HG03457 (cell line): ENCODE measurements at regions not wholly inside any gene's neighbourhood (a gene's known extent, or its start where the extent isn't known, plus 50 kb on each side); places are given as distances from the start of the nearest gene placed in this dataset.

Experiments used
- ATAC-seq: cut with Tn5 transposase; IDR thresholded peaks from one replicate; pipeline ENCODE4 v1.9.1; 2021; ENCODE audit warnings: moderate number of reproducible peaks; ENCODE audit not compliant: unreplicated experiment

DNA sequence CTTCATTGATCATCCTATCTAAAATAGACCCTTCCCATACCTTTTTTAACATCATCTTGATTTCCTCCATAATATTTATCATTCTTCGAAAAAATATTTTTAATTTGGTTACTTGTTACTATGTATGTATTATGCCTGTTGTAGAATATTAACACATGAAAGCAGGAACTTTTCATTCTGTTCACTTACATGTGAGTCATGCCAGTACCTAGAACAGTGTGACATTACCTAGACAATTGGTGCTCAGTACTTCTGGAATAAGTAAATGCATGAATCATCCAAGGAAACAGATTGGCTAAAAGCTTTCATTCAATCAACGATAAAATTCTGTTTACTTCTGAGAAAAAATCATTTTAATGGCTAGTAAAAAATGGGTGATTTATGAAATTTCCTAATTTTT lies 76.4 kb downstream of the CXXC4 start:
- no peak for ATAC-seq

DNA sequence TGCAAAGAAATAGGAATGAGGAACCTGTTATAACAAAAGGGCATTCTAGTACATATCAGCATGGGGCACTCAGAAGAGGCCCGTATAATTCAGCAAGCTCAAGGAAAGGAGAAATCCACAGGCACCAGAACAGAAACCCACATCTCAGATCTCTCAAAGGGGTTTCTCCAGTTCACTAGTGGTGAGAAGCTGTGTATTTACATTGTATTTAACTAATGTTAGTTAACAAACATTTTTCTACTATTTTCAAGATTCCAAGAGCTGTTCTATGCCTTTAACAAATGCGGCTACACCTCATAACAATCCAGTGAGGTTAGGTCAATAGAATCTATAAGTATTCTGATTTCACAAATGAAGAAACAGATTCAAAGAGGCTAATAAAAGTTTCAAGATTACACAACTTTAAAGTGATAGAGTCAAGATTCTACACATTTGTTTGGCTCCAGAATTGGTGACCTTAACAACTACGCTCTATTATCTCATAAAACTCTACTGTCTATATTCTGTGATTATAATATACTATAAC lies 77.3 kb downstream of the CXXC4 start:
- no peak for ATAC-seq

DNA sequence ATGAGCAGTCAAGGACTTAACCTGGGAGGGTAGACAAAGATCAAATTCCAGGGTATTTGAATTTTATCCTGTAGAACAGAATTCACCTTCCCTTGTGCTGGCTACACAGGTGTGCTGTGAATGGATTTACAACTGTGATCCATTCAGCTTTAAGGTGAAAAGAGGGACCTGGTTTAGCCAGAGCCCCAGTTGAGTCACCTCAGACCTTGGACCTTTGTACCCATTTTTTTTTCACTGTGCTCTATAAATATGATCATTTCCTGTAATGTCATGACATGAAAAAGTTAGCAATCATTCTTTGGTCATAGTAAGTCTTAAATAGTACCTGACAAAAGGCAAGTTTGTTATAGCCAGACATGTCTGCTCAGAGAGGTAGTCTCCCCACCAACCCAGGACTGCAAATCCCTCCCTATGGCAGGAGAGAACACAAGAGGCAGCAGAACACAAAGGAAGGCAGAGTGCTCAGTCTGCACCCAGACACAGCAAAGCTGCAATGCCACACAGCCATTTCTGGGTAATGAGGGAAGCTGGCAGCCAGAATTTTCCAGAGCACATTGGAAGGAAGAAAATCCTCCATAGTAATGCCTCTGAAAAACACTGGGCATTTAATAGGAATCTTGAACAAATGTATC lies 77.9 kb downstream of the CXXC4 start:
- ATAC-seq: no peak

DNA sequence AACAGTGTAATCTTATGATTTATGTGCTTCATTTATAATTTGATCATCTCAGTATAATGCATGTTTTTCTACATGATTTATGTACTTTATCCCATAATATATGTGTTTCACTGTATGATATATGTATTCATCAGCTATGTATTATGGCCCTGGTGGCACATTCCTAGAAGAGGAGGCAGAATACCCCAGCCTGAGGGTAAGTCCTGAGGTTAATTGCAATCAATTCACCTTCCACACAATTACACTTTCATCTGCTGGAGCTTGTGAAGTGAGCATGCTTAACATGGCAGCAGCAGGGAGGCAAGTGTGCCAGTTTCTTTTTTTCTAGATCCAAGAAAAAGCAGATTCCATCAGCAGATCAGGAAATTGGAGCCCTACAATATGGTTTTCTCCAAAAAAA lies 81.2 kb downstream of the CXXC4 start:
- no peak for ATAC-seq

GRCh38 chr4:104412344-104412743 lies 82.3 kb downstream of the CXXC4 start:
- no peak for ATAC-seq

- ATAC-seq: no peak
These were observed 83.2 kb downstream of the CXXC4 start for GRCh38 chr4:104411502-104411901.

DNA sequence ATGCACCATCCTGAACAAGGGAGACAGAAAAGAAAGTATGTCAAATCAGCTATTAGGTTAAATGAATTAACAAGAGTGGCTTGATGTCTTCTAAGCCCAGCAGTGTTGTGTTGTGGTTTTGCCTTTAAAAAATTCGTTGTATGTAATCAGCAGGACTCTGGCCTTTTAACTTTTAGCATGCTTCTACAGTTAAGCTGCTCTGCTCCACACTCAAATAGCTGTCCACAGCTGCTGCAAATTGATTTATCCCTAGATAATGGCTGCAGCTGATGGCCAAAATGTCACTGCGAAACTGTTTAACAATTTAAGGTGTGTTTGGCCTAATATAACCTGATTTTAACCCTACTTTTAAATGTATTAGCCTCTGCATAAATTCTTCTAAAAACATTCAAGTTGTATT lies 85.8 kb downstream of the CXXC4 start:
- no peak for ATAC-seq

- no peak for ATAC-seq
These were observed 90.3 kb downstream of the CXXC4 start for GRCh38 chr4:104404361-104404760.

DNA sequence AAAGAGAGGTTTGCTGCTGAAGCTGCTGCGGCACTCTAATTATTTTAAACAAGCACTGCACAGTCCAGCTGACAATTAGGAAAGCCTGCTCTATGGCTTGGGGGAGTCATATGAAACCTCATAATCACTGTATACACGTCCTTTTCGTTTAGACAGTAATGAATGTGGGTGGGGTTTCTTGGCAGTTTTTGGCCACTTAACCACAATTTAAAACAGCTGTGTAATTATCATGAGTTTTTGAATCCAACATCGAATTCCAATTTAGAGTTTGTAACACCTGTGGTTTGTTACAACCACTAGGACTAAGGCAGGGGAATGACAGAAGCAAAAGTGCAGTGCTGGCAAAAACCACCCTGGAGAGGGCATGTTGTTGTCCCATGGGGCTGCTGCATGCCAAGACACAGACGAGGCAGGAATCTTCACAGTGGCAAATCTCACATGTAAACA lies 99.5 kb downstream of the CXXC4 start:
- no peak for ATAC-seq

GRCh38 chr4:104394406-104395167 lies 100.1 kb downstream of the CXXC4 start:
- ATAC-seq: no peak

DNA sequence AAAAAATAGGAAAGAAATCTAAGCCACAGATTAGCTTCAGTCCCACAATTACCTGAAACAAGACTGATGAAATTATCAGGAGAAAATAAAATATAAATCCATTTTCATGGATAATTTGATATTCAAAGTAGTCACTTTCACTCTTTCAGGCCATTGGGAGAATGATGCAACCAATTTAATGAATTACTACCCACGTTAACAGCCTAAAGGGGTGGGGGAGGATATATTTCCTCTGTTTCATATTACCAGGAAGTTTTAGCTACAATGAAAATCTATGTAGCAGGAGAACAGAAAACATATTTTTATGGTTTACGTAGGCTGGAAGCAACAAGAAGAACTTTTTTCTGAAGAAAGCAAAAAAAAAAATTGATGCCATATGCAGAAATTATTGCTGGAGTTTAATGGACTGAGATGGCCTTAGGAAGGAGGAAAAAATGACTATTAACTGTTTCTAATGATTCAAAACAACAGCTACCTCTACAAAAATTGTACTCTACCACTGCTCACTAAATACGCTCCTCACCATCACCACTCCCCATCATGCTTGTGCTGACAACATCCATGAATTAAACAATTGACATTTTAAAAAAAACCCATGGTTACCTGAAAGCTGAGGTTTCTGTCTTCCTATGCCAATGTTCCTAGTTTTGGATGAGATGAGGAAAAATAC lies 100.9 kb downstream of the CXXC4 start:
- ATAC-seq: no peak

- no peak for ATAC-seq
These were observed 109.0 kb downstream of the CXXC4 start for GRCh38 chr4:104385713-104386112.

GRCh38 chr4:104382961-104383360 lies 111.7 kb downstream of the CXXC4 start:
- no peak for ATAC-seq

DNA sequence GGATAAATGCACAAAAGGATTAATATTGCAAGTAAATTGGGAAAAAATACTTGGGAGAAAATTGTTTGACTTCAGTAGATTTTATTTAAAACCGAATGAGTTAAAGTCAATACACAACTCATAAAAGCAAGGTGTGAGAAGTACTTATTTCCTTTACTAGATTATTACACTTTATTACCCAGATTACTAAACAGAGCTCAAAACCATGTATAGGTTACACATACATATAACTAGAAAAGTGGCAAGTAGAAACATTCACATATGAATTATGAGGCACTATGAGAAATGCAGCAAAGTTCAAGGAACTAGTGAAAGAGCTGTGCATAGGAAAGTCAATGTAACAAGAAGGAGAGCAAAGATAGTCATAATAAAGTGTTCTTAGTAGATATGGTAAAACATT lies 113.0 kb downstream of the CXXC4 start:
- ATAC-seq: no peak

DNA sequence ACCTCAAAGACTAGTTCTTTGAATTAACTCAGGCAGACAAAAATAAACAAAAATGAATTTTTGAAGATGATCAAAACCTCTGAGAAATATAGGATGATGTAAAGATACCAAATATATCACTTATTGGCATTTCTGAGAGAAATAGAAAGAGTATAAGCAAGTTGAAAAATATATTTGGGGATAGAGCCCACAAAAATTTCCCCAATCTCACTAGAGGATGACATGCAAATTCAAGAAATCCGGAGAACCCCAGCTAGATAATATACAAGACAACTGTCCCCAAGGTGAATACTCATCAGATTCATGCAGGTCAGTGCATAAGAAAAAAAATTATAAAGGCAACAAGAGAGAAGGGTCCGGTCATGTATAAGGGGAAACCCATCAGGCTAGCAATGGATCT lies 129.1 kb downstream of the CXXC4 start:
- ATAC-seq: no peak

- no peak for ATAC-seq
These were observed 141.2 kb downstream of the CXXC4 start for GRCh38 chr4:104353481-104353880.

DNA sequence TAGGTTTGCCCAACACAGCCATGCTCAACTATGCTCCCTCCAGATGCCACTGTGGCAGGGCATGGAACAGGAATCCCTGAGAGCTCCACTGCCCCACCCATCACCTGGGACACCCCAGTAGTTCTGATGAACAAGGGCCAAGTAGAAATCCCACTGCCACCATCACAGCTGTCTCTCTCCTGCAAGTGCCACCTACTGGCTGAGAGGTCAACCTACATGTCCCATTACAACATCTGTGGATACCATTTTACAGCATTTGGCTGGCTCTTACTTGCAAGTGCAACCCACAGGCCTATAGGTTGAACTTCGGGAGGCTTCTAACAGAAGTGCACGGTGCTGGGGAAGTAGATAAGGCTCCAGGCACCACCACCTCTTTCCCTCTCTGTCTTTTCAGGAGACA lies 142.5 kb downstream of the CXXC4 start:
- ATAC-seq: no peak

DNA sequence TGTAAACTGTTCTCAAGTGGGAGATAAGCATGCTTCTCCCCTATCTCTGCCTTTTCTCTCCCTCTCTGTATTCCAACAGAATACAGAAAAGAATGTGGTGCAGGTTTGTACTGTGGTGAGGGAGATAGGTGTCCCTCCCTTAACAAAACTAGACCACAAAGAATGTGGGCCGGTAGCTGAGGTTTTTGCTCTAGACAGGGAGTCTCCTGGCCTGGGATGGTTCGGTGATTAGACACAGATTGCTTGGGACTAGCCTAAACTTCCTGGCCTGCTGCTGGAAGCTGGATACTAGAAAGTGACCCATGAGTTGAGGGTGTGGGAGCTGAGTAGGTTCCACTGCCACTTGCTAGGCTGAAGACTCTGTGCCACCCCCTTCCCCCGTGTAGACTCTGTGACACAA lies 143.0 kb downstream of the CXXC4 start:
- no peak for ATAC-seq

- ATAC-seq: no peak
These were observed 149.0 kb downstream of the CXXC4 start for GRCh38 chr4:104345598-104346242.

DNA sequence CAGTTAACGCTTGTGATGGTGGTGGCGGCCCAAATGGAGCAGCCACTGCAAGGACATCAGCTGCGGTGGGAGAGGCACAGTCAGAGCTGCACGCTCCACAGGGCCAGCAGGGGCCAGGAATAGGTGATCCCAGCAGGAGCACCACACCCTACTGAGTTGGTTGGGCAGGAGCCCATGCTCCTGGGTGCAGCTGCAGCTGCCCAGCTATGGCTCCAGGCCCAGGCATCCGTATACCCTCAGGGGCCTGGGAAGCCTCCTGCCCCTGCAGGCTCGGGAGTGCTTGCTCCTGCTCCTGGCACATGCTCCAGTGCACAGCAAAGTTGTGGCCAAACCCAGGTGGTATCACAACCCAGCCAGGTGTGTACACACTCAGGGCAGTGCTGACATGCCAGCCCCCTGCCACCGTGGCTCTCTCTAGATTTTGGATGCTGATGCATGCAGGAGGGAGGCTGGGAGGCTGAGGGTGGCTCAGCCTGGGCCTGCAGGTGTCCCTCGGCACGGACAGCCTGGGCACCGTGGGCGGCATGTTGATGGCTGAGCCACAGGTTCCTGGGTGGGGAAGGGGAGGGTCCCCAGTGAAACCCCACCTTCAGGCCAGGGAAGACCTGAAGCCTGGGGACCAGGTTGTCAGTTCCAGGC lies 150.2 kb downstream of the CXXC4 start:
- ATAC-seq: no peak

- ATAC-seq: no peak
These were observed 160.3 kb downstream of the CXXC4 start for GRCh38 chr4:104334410-104334809.
